ENCODE measurements at regions not wholly inside any gene's neighbourhood (a gene's known extent, or its start where the extent isn't known, plus 50 kb on each side); places are given as distances from the start of the nearest gene placed in this dataset.

DNA sequence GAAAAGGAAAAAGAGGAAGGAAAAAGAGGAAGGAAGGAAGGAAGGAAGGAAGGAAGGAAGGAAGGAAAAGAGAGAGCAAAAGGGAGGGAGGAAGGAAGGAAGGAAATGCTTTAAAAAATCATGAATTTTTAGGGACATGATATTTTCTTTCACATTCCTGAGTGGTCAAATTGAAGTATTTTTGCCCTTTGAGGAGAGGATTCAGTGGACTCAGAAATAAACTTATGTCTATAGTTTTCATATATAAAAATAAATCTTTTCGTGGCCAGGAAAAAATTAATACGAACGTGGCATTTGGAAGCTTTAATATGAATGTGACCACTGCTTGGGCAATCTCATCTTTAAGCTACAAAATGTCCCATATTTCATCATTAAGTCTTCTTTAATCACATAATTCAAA lies 183.0 kb upstream of the TMCO5A start:
- H3K9me3 Mint-ChIP-seq, result peaks cover 12% of the 10 kb centered on the region
- no peaks in the 10 kb centered on the region for H3K27me3 Mint-ChIP-seq
- H3K4me3 Mint-ChIP-seq, result no peak overlapping the region
- intact Hi-C loops (cut with micrococcal nuclease), result no loop called here
- no peaks in the 10 kb centered on the region for H3K4me1 Mint-ChIP-seq
- no peak for DNase-seq
- no peaks in the 10 kb centered on the region for H3K36me3 Mint-ChIP-seq (ENCODE audit: low read depth)
- no peak overlapping the region for H3K27ac Mint-ChIP-seq

- Mint-ChIP-seq H3K27ac (no peak overlapping the region), H3K4me1 (no peaks in the 10 kb centered on the region), H3K4me3 (no peak overlapping the region), H3K36me3 (ENCODE audit: low read depth) (no peaks in the 10 kb centered on the region), H3K27me3 (no peaks in the 10 kb centered on the region), H3K9me3 (no peaks in the 10 kb centered on the region)
- DNase-seq, result no peak
- intact Hi-C loops (cut with micrococcal nuclease), result no loop called here
These were observed 178.0 kb upstream of the TMCO5A start for GRCh38 chr15:37756407-37756806.

- DNase-seq, result no peak
- Mint-ChIP-seq H3K4me3 (no peak overlapping the region), H3K36me3 (ENCODE audit: low read depth) (no peaks in the 10 kb centered on the region), H3K9me3 (no peaks in the 10 kb centered on the region), H3K4me1 (no peaks in the 10 kb centered on the region), H3K27me3 (no peaks in the 10 kb centered on the region), H3K27ac (no peak overlapping the region)
- intact Hi-C loops (cut with micrococcal nuclease), result no loop called here
These were observed 176.0 kb upstream of the TMCO5A start for GRCh38 chr15:37758412-37758811.

GRCh38 chr15:37764733-37765191 lies 169.7 kb upstream of the TMCO5A start:
- H3K27me3 Mint-ChIP-seq, result no peaks in the 10 kb centered on the region
- no peaks in the 10 kb centered on the region for H3K9me3 Mint-ChIP-seq
- H3K36me3 Mint-ChIP-seq (ENCODE audit: low read depth), result no peaks in the 10 kb centered on the region
- intact Hi-C loops (cut with micrococcal nuclease), result loop anchor here (10.0 kb wide), 2 partner anchors 130 to 590 kb away; no protein-coding TSS in a partner anchor
- H3K4me1 Mint-ChIP-seq, result peaks cover 5% of the 10 kb centered on the region
- DNase-seq, result peak; percentile 66
- H3K27ac Mint-ChIP-seq, result no peak overlapping the region
- no peak overlapping the region for H3K4me3 Mint-ChIP-seq

- peaks cover 5% of the 10 kb centered on the region for H3K4me1 Mint-ChIP-seq
- intact Hi-C loops (cut with micrococcal nuclease), result loop anchor here (10.0 kb wide), 2 partner anchors 129 to 589 kb away; no protein-coding TSS in a partner anchor
- no peaks in the 10 kb centered on the region for H3K9me3 Mint-ChIP-seq
- H3K4me3 Mint-ChIP-seq, result no peak overlapping the region
- no peaks in the 10 kb centered on the region for H3K36me3 Mint-ChIP-seq (ENCODE audit: low read depth)
- no peak for DNase-seq
- no peaks in the 10 kb centered on the region for H3K27me3 Mint-ChIP-seq
- no peak overlapping the region for H3K27ac Mint-ChIP-seq
These were observed 168.7 kb upstream of the TMCO5A start for GRCh38 chr15:37765786-37766185.

DNA sequence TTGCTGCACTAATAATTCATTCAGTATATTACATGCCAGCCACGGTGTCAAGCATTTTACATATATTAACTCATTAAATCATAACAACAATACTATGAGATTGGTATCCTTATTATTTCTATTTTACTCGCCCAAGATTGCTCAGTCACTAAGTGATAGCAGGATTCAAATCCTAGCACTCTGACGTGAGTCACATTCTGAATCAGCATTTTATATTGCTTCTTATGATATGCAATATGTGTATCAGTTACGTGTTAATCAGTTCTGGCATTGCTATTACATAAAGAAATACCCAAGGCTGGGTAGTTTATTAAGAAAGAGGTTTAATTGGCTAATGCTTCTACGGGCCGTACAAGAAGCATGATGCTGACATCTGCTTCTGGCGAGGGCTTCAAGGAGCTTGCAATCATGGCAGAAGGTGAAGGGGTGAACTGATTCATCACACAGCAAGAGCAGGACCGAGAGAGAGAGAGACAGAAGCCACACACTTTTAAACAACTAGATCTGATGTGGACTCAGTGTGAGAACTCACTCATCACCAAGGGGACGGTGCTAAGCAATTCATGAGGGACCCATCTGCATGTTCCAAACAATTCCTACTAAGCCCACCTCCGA lies 166.5 kb upstream of the TMCO5A start:
- H3K4me1 Mint-ChIP-seq, result peaks cover 5% of the 10 kb centered on the region

DNA sequence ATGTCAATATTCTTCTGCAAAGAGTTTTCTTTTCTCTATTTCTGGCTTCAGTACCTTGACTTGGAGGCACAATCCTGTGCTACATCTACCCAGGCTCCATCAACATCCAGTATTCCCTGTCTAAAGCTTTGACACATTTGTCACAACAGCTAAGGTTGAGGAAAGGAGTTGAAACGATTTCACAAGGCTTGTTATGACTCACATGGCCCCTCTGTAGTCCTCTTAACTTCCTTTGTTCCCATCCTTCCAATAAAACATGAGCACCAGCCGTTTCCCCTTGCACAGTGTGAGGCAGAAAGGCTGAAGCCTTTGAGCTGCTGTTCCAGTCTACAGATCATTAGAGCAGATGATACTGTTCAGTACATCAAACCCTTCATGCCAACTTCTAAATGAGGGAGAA lies 163.0 kb upstream of the TMCO5A start:
- no peak overlapping the region for H3K27ac Mint-ChIP-seq
- no peak overlapping the region for H3K4me3 Mint-ChIP-seq
- DNase-seq, result no peak
- no peaks in the 10 kb centered on the region for H3K27me3 Mint-ChIP-seq
- H3K36me3 Mint-ChIP-seq (ENCODE audit: low read depth), result no peaks in the 10 kb centered on the region
- intact Hi-C loops (cut with micrococcal nuclease), result no loop called here
- no peaks in the 10 kb centered on the region for H3K4me1 Mint-ChIP-seq
- no peaks in the 10 kb centered on the region for H3K9me3 Mint-ChIP-seq

More for the DNA sequence above, 166.5 kb upstream of the TMCO5A start:
- H3K9me3 Mint-ChIP-seq, result no peaks in the 10 kb centered on the region
- H3K36me3 Mint-ChIP-seq (ENCODE audit: low read depth), result no peaks in the 10 kb centered on the region
- no peak overlapping the region for H3K27ac Mint-ChIP-seq
- H3K27me3 Mint-ChIP-seq, result no peaks in the 10 kb centered on the region
- no peak for DNase-seq
- intact Hi-C loops (cut with micrococcal nuclease), result loop anchor here (10.0 kb wide), 2 partner anchors 127 to 587 kb away; no protein-coding TSS in a partner anchor
- H3K4me3 Mint-ChIP-seq, result no peak overlapping the region

DNA sequence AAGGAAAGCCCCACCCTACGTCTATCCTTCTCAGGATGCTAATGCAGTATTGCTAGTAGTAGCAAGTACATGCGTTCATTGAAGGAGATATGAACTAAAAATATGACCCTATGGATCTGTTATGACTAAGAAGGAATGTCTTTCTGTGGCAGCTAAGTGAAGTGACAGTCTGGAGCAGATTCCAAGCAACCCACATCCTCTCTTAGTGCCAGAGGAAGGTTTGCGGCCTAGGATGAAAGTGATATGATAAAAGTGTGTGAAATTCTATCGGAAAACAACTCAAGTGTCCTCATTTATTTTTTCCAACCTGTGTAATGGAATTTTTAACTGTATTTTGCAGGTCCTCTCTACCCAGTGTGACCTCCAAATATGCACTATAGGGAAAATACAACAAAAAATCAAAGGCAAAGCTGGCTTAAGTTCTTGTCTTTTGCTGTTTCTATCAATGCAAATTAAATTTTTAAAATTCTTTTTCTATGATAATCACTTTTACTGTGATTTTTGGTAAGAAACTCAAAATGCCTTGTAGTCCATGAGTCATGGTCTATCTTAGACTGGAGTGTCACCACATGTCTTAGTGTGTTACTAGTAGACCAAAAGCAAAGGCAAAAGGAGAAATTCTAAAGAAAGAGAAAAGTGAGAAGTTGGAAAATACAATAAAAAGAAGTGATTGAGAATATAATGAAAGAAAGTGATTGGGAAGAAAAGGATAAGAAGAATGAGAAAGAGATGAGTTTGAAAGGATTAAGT lies 161.2 kb upstream of the TMCO5A start:
- no peak for DNase-seq
- no peaks in the 10 kb centered on the region for H3K4me1 Mint-ChIP-seq
- no peaks in the 10 kb centered on the region for H3K27me3 Mint-ChIP-seq
- no peak overlapping the region for H3K4me3 Mint-ChIP-seq
- H3K36me3 Mint-ChIP-seq (ENCODE audit: low read depth), result no peaks in the 10 kb centered on the region
- H3K9me3 Mint-ChIP-seq, result no peaks in the 10 kb centered on the region
- H3K27ac Mint-ChIP-seq, result no peak overlapping the region
- intact Hi-C loops (cut with micrococcal nuclease), result no loop called here

GRCh38 chr15:37774961-37775360 lies 159.5 kb upstream of the TMCO5A start:
- intact Hi-C loops (cut with micrococcal nuclease), result no loop called here
- Mint-ChIP-seq H3K36me3 (ENCODE audit: low read depth) (no peaks in the 10 kb centered on the region), H3K4me3 (no peak overlapping the region), H3K4me1 (no peaks in the 10 kb centered on the region), H3K27me3 (no peaks in the 10 kb centered on the region), H3K9me3 (no peaks in the 10 kb centered on the region), H3K27ac (no peak overlapping the region)
- no peak for DNase-seq

- H3K27me3 Mint-ChIP-seq, result no peaks in the 10 kb centered on the region
- no peak overlapping the region for H3K4me3 Mint-ChIP-seq
- no peaks in the 10 kb centered on the region for H3K36me3 Mint-ChIP-seq (ENCODE audit: low read depth)
- no peaks in the 10 kb centered on the region for H3K9me3 Mint-ChIP-seq
- DNase-seq, result no peak
- H3K27ac Mint-ChIP-seq, result no peak overlapping the region
- H3K4me1 Mint-ChIP-seq, result no peaks in the 10 kb centered on the region
- intact Hi-C loops (cut with micrococcal nuclease), result no loop called here
These were observed 157.4 kb upstream of the TMCO5A start for GRCh38 chr15:37777006-37777405.

DNA sequence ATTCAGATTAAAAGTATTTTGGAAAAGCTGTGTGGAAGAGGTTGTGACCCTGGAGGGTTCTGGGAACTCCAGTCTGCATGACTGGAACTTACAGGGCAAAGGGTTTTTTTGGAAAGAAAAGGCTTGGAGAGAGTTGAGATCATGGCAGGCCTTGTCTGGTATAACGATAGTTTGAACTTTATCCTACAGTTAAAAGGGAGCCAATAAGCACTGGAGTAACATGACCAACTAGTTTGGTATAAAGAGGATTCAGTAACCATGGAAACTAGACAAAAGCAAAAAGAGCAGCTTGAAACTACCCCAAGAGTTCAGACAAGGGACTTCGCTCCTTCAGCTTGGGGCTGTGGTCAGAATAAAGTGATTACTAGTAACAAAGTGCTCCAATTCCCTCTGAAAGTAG lies 151.2 kb upstream of the TMCO5A start:
- DNase-seq, result no peak
- no peaks in the 10 kb centered on the region for H3K9me3 Mint-ChIP-seq
- no peak overlapping the region for H3K4me3 Mint-ChIP-seq
- H3K36me3 Mint-ChIP-seq (ENCODE audit: low read depth), result no peaks in the 10 kb centered on the region
- no peaks in the 10 kb centered on the region for H3K27me3 Mint-ChIP-seq
- no peak overlapping the region for H3K27ac Mint-ChIP-seq
- H3K4me1 Mint-ChIP-seq, result no peaks in the 10 kb centered on the region
- intact Hi-C loops (cut with micrococcal nuclease), result no loop called here

DNA sequence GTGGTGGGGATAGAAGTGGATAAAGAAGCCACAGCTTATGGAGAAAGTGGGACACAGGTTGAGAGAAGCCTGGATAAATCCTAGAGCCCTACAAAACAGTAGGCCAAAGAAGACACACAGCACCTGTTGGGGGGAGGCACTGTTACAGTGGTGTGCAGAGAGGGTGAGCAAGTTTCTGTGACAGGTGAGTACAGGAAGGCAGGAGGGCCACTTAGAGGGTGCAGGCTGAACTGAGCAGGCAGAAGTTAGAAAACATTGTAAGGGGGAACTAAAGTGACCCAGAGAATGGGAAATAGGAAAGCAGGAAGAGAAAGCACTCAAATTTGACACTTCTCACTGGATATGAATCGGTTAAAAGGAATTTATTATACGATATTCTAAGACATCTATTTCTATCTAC lies 146.1 kb upstream of the TMCO5A start:
- intact Hi-C loops (cut with micrococcal nuclease), result no loop called here
- H3K4me1 Mint-ChIP-seq, result no peaks in the 10 kb centered on the region
- DNase-seq, result no peak
- H3K36me3 Mint-ChIP-seq (ENCODE audit: low read depth), result no peaks in the 10 kb centered on the region
- no peak overlapping the region for H3K4me3 Mint-ChIP-seq
- H3K27ac Mint-ChIP-seq, result no peak overlapping the region
- no peaks in the 10 kb centered on the region for H3K27me3 Mint-ChIP-seq
- H3K9me3 Mint-ChIP-seq, result no peaks in the 10 kb centered on the region

DNA sequence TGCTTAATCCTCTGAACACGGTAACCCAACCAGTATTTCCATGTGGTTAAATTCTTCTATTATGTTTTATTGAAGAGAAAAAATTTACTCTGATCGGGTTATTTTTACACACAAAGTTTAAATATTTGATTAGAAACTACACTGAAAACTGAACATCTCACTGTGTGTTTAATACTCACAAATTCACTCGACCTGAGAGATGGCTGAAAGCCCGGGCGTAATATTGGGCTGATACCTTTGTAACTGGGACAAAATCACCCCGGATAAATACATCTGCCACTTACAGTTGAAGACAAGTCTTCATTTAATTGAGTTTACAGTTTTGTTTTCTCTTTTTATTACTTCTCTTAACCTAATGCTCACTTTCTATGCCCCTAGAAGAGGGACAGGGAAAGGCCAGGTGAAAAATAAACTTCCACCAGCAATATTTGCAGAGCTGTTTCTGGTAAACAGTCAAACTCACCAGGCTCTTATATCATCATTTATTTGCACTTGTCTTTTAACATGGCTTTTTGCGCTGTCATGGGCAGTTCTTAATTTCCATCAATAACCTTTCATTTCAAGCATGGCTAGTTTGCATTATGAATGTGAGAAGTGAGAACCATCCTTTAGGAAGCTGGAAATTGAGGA lies 145.6 kb upstream of the TMCO5A start:
- Mint-ChIP-seq H3K27ac (no peak overlapping the region), H3K9me3 (no peaks in the 10 kb centered on the region), H3K4me1 (no peaks in the 10 kb centered on the region), H3K27me3 (no peaks in the 10 kb centered on the region), H3K36me3 (ENCODE audit: low read depth) (no peaks in the 10 kb centered on the region), H3K4me3 (no peak overlapping the region)
- no peak for DNase-seq
- intact Hi-C loops (cut with micrococcal nuclease), result no loop called here

GRCh38 chr15:37789397-37789786 lies 145.0 kb upstream of the TMCO5A start:
- Mint-ChIP-seq H3K9me3 (no peaks in the 10 kb centered on the region), H3K36me3 (ENCODE audit: low read depth) (no peaks in the 10 kb centered on the region), H3K27me3 (no peaks in the 10 kb centered on the region), H3K4me3 (no peak overlapping the region), H3K4me1 (no peaks in the 10 kb centered on the region), H3K27ac (no peak overlapping the region)
- intact Hi-C loops (cut with micrococcal nuclease), result no loop called here
- no peak for DNase-seq

Data from activated CD4-positive, alpha-beta T cell treated with anti-CD3 and anti-CD28 coated beads, Interleukin-2, amount 10 ng/mL, durations not matched to agents 24 days and 14 days (primary cell).